Esophagus muscularis mucosa (tissue), 4 donors: ENCODE measurements at regions not wholly inside any gene's neighbourhood (a gene's known extent, or its start where the extent isn't known, plus 50 kb on each side); places are given as distances from the start of the nearest gene placed in this dataset.

Source experiments
- DNase-seq: peaks from one replicate; pipeline ENCODE4 v3.0.0-alpha.2; 2017; ENCODE audit errors: extremely low spot score
- H3K27ac ChIP-seq, 4 donors: fragments of 200-600 bp; sonication (generic); replicated peaks in 1 of 4; 1 replicate in 3 of 4; 2 replicates in 1 of 4; pipeline ENCODE4 v1.5.1; 2016 to 2019; ENCODE audit warnings: mild to moderate bottlenecking in 1 of 4
- H3K27me3 ChIP-seq, 4 donors: fragments of 200-600 bp; sonication (generic); one replicate each; pipeline versions ENCODE4 v1.5.1 to v1.6.0; 2016 to 2019
- H3K36me3 ChIP-seq, 4 donors: fragments of 200-600 bp; sonication (generic); one replicate each; pipeline ENCODE4 v1.5.1; 2016 to 2019
- H3K4me1 ChIP-seq, 4 donors: fragments of 200-600 bp; sonication (generic); one replicate each; pipeline ENCODE4 v1.5.1; 2016 to 2019
- H3K4me3 ChIP-seq, 4 donors: fragments of 200-600 bp; sonication (generic); 1 replicate in 2 of 4; 2 replicates in 2 of 4; pipeline ENCODE4 v1.5.1; 2016 to 2019; ENCODE audit warnings: mild to moderate bottlenecking in 4 of 4, moderate library complexity in 1 of 4
- H3K9me3 ChIP-seq, 4 donors: fragments of 200-600 bp; sonication (generic); 1 replicate in 3 of 4; 2 replicates in 1 of 4; pipeline ENCODE4 v1.5.1; 2016 to 2019
- CTCF ChIP-seq, 3 experiments: fragments of 200-600 bp in 2 of 3; fragments of 450-650 bp in 1 of 3; sonication (generic) in 2 of 3; IDR thresholded peaks; one replicate each; pipeline ENCODE4 v1.5.1; 2017 to 2019; ENCODE audit warnings: antibody characterized with exemption in 3 of 3, mild to moderate bottlenecking in 2 of 3, moderate library complexity in 1 of 3
- EP300 ChIP-seq: sonication (generic); formaldehyde crosslinking; IDR thresholded peaks from one replicate; pipeline ENCODE4 v1.6.1; 2017; ENCODE audit warnings: antibody characterized with exemption
- POLR2A ChIP-seq: fragments of 450-650 bp; IDR thresholded peaks from one replicate; pipeline ENCODE4 v1.6.1; 2017; ENCODE audit warnings: antibody characterized with exemption, moderate library complexity, mild to moderate bottlenecking, low read depth
- POLR2AphosphoS5 ChIP-seq, 2 donors: sonication (generic); formaldehyde crosslinking; IDR thresholded peaks; one replicate each; pipeline ENCODE4 v1.6.1; 2017; ENCODE audit warnings: antibody characterized with exemption in 2 of 2
- whole genome bisulfite sequencing: methylation state at CpG from one replicate; pipeline ENCODE4 v1.1.5; 2018; 5-methylcytosine and 5-hydroxymethylcytosine counted together
- intact Hi-C: fragments of 100-400 bp; cut with DNase I; formaldehyde crosslinking; loops from one replicate; pipeline ENCODE4 v1.15.1; 2023

GRCh38 chr13:44180876-44181536, 192.6 kb upstream of the SERP2 start:
- H3K9me3 ChIP-seq, result no peaks in the 10 kb centered on the region
- H3K27ac ChIP-seq, result no peak overlapping the region
- TF ChIP-seq CTCF (IDR thresholded peaks at IDR 0.05) (no peak), POLR2AphosphoS5 (IDR thresholded peaks at IDR 0.05) (no peak), EP300 (no peak), POLR2A (no peak)
- H3K27me3 ChIP-seq, result no peaks in the 10 kb centered on the region
- DNase-seq, result no peak
- intact Hi-C loops, result loop anchor here (10.0 kb wide), 1 partner anchor 276 kb away; no protein-coding TSS in a partner anchor
- H3K4me3 ChIP-seq, result no peak overlapping the region
- WGBS, result 93% methylated on average over 8 of the region's 8 CpGs
- peaks cover 0 to 11% (median 7%) of the 10 kb centered on the region in 4 donors for H3K4me1 ChIP-seq
- no peaks in the 10 kb centered on the region for H3K36me3 ChIP-seq

DNA sequence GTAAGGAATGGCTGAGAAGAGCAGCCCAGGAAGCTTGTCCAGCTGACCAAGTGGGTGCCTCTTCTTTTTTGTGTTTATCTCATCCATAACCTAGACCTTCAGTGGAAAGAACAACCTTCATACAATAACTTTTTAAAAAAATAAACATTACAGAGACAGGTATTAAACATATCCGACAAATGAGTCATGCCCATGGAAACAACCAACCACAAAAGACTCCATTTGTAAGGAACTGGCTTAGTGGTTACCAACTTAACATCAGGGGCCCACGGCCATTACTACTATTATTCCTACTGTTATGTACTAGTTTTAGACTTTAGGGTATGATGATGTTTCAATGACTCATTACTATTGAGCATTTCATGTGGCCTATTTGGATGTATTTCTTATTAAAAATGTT, 191.7 kb upstream of the SERP2 start:
- Histone ChIP-seq H3K9me3 (no peaks in the 10 kb centered on the region), H3K27me3 (no peaks in the 10 kb centered on the region), H3K36me3 (no peaks in the 10 kb centered on the region), H3K4me3 (no peak overlapping the region), H3K4me1 (peaks cover 0 to 7% (median 0%) of the 10 kb centered on the region in 4 donors), H3K27ac (no peak overlapping the region)
- DNase-seq, result no peak
- intact Hi-C loops, result loop anchor here (10.0 kb wide), 1 partner anchor 277 kb away; no protein-coding TSS in a partner anchor
- TF ChIP-seq POLR2AphosphoS5 (IDR thresholded peaks at IDR 0.05), result no peak
- WGBS, result 66% methylated on average over 2 of the region's 2 CpGs

- DNase-seq, result no peak
- no peak overlapping the region for H3K27ac ChIP-seq
- no peaks in the 10 kb centered on the region for H3K36me3 ChIP-seq
- H3K27me3 ChIP-seq, result no peaks in the 10 kb centered on the region
- H3K9me3 ChIP-seq, result no peaks in the 10 kb centered on the region
- peaks cover 0 to 7% (median 0%) of the 10 kb centered on the region in 4 donors for H3K4me1 ChIP-seq
- no peak overlapping the region for H3K4me3 ChIP-seq
- TF ChIP-seq EP300 (no peak), CTCF (IDR thresholded peaks at IDR 0.05) (no peak), POLR2A (no peak), POLR2AphosphoS5 (IDR thresholded peaks at IDR 0.05) (no peak)
- intact Hi-C loops, result loop anchor here (10.0 kb wide), 1 partner anchor 280 kb away; no protein-coding TSS in a partner anchor
- 49% methylated on average over 1 of the region's 1 CpG for WGBS
Measured at GRCh38 chr13:44184740-44185139, 188.9 kb upstream of the SERP2 start.

DNA sequence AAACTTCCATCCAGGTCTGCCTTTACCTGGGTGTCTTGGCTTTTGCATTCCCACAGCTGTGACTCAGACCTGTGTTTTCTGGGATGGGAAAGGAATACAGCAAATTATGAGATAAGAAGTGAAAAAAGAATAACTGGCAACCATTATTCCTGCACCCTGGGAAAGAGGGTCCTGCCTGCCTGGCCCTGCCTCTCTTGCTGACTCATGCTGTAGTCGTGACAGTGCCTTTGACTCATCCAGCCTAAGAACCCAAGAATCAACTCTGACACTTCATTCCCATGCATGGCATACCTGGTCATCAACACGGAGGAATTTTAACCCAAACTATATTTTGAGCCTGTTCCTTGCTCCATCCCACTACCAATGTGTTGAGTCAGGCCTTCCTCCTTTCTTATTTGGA, 185.4 kb upstream of the SERP2 start:
- Histone ChIP-seq H3K36me3 (no peaks in the 10 kb centered on the region), H3K4me3 (no peak overlapping the region), H3K27me3 (no peaks in the 10 kb centered on the region), H3K4me1 (peaks cover 0 to 10% (median 6%) of the 10 kb centered on the region in 4 donors), H3K9me3 (no peaks in the 10 kb centered on the region), H3K27ac (no peak overlapping the region)
- TF ChIP-seq CTCF (IDR thresholded peaks at IDR 0.05) (no peak), POLR2AphosphoS5 (IDR thresholded peaks at IDR 0.05) (no peak), POLR2A (no peak), EP300 (no peak)
- WGBS, result 70% methylated on average over 2 of the region's 2 CpGs
- intact Hi-C loops, result loop anchor here (10.0 kb wide), 1 partner anchor 283 kb away; no protein-coding TSS in a partner anchor
- no peak for DNase-seq

DNA sequence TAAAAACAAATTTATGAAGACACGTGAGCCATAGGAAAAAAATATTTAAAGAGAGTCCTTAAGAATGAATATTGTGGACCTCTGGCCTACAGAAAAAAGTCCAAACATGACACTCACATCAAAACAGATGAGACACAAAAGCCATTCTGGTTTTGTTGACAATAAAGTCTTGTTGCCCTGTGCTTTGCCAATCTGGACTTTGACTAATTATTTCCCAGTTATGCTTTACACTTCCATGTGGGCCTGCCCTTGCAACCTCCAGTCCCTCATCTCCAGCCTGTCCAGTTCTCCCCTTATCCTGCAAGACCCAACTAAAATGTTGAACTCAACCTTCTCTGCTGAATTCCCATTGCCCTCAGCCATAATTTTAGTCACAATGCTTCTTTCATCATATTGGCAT, 184.5 kb upstream of the SERP2 start:
- Histone ChIP-seq H3K9me3 (no peaks in the 10 kb centered on the region), H3K4me1 (peaks cover 0 to 15% (median 6%) of the 10 kb centered on the region in 4 donors), H3K4me3 (no peak overlapping the region), H3K27me3 (no peaks in the 10 kb centered on the region), H3K27ac (no peak overlapping the region), H3K36me3 (no peaks in the 10 kb centered on the region)
- intact Hi-C loops, result loop anchor here (10.0 kb wide), 1 partner anchor 284 kb away; no protein-coding TSS in a partner anchor
- TF ChIP-seq POLR2A (no peak), EP300 (no peak), POLR2AphosphoS5 (IDR thresholded peaks at IDR 0.05) (no peak), CTCF (IDR thresholded peaks at IDR 0.05) (no peak)
- whole genome bisulfite sequencing, result 93% methylated on average over 1 of the region's 1 CpG
- peak; percentile 66 for DNase-seq
